Activated CD4-positive, CD25-positive, alpha-beta regulatory T cell (primary cell): ENCODE measurements at regions not wholly inside any gene's neighbourhood (a gene's known extent, or its start where the extent isn't known, plus 50 kb on each side); places are given as distances from the start of the nearest gene placed in this dataset.
"Not testable (repeated sequence)": the region's sequence is repeated elsewhere in the genome, so short reads cannot be mapped to it uniquely, and the experiment has no call there.

Experiments
- DNase-seq, 4 experiments: peaks; one replicate each; lab custom pipeline; 2025; lab: John Stamatoyannopoulos, UW

- no peak for DNase-seq
These were observed 396.9 kb upstream of the CBLB start for GRCh38 chr3:106265704-106266103.

GRCh38 chr3:106268696-106269095 is 399.9 kb upstream of the CBLB start:
- no peak for DNase-seq

GRCh38 chr3:106272302-106272701 is 403.5 kb upstream of the CBLB start:
- DNase-seq = no peak

GRCh38 chr3:106275592-106275991 is 406.8 kb upstream of the CBLB start:
- no peak for DNase-seq

- DNase-seq = no peak
These were observed 407.3 kb upstream of the CBLB start for GRCh38 chr3:106276151-106276550.

GRCh38 chr3:106276755-106277612 is 408.2 kb upstream of the CBLB start:
- no peak for DNase-seq

GRCh38 chr3:106277731-106278130 is 408.9 kb upstream of the CBLB start:
- no peak for DNase-seq

- no peak for DNase-seq
These were observed 412.4 kb upstream of the CBLB start for GRCh38 chr3:106281221-106281620.

- DNase-seq = no peak
These were observed 414.1 kb upstream of the CBLB start for GRCh38 chr3:106282943-106283342.

- no peak for DNase-seq
These were observed 420.0 kb upstream of the CBLB start for GRCh38 chr3:106288781-106289180.

GRCh38 chr3:106290304-106290997 is 421.6 kb upstream of the CBLB start:
- DNase-seq = no peak

GRCh38 chr3:106293161-106293560 is 424.3 kb upstream of the CBLB start:
- DNase-seq = no peak

GRCh38 chr3:106294121-106294520 is 425.3 kb upstream of the CBLB start:
- no peak for DNase-seq

- DNase-seq = no peak
These were observed 427.2 kb upstream of the CBLB start for GRCh38 chr3:106296062-106296461.

- no peak for DNase-seq
These were observed 430.7 kb upstream of the CBLB start for GRCh38 chr3:106299300-106300098.

- no peak for DNase-seq
These were observed 433.8 kb upstream of the CBLB start for GRCh38 chr3:106302451-106303221.

- DNase-seq = no peak
These were observed 435.0 kb upstream of the CBLB start for GRCh38 chr3:106303766-106304165.

- no peak for DNase-seq
These were observed 436.3 kb upstream of the CBLB start for GRCh38 chr3:106305127-106305526.

GRCh38 chr3:106305882-106306435 is 437.1 kb upstream of the CBLB start:
- DNase-seq = no peak

GRCh38 chr3:106309274-106309673 is 440.5 kb upstream of the CBLB start:
- DNase-seq = no peak

GRCh38 chr3:106309798-106310197 is 441.0 kb upstream of the CBLB start:
- not testable (repeated sequence) for DNase-seq
